GM23248 (cell line): ENCODE measurements at regions not wholly inside any gene's neighbourhood (a gene's known extent, or its start where the extent isn't known, plus 50 kb on each side); places are given as distances from the start of the nearest gene placed in this dataset.

ENCODE experiments used
- EZH2 ChIP-seq: fragments of 200-600 bp; sonication (generic); IDR thresholded peaks from 2 replicates; pipeline ENCODE4 v1.6.1; 2018; ENCODE audit warnings: antibody characterized with exemption, mild to moderate bottlenecking; ENCODE audit not compliant: insufficient read depth, poor library complexity, severe bottlenecking
- EZH2phosphoT487 ChIP-seq: fragments of 200-600 bp; sonication (generic); IDR thresholded peaks from 2 replicates; pipeline ENCODE4 v1.6.1; 2018; ENCODE audit warnings: antibody characterized with exemption, moderate library complexity, mild to moderate bottlenecking, low read depth; ENCODE audit not compliant: insufficient read depth

DNA sequence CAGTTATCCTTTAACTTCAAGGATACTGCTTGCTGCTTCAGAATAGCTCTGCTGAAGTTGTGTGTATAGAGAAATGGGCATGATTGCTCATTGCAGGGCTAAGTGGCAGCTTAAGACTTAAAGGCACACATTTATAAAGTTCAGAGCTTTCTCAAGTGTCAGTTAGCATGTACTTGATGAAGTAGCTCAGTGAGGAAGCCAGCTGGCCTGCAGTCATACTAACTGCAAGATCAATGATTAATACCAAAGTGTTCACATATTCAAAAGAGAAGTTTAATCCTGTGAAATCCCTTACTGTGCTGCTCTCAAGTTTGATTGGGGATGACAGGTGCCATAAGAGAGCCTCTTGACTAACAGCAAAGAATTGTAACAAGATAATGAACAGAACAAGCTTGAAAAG lies 483.4 kb upstream of the NUDT12 start:
- TF ChIP-seq EZH2 (no peak), EZH2phosphoT487 (no peak)
